ENCODE measurements at regions not wholly inside any gene's neighbourhood (a gene's known extent, or its start where the extent isn't known, plus 50 kb on each side); places are given as distances from the start of the nearest gene placed in this dataset.
"Not testable (repeated sequence)": the region's sequence is repeated elsewhere in the genome, so short reads cannot be mapped to it uniquely, and the experiment has no call there.

- no peak for DNase-seq
Measured at GRCh38 chr4:14396183-14396582, 606.1 kb upstream of the CPEB2 start.

- DNase-seq = no peak
Measured at GRCh38 chr4:14399848-14400247, 602.4 kb upstream of the CPEB2 start.

GRCh38 chr4:14400307-14400706 is 602.0 kb upstream of the CPEB2 start:
- DNase-seq = no peak

GRCh38 chr4:14403132-14403531 is 599.1 kb upstream of the CPEB2 start:
- DNase-seq = no peak

- no peak for DNase-seq
Measured at GRCh38 chr4:14404730-14405129, 597.6 kb upstream of the CPEB2 start.

DNA sequence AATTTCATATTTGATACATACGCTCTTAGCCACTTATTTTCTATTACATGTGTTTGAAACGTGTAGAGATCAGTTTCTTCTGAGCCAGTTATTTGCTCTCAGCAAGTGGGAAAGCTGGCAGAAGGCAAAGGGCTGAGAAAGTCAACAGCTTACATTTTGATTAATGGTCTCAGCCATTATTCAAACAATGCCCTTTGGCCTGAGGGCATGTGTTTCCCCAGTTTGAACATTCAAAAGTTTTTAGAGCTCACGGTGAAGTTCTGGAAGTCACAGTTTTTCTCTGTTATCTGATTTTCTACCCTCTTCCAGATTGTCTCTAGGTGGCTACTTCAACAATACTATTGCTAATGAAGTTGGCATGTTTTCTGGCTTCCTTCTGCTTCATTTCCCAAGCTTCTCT is 591.8 kb upstream of the CPEB2 start:
- DNase-seq = no peak

GRCh38 chr4:14415146-14415545 is 587.1 kb upstream of the CPEB2 start:
- no peak for DNase-seq

DNA sequence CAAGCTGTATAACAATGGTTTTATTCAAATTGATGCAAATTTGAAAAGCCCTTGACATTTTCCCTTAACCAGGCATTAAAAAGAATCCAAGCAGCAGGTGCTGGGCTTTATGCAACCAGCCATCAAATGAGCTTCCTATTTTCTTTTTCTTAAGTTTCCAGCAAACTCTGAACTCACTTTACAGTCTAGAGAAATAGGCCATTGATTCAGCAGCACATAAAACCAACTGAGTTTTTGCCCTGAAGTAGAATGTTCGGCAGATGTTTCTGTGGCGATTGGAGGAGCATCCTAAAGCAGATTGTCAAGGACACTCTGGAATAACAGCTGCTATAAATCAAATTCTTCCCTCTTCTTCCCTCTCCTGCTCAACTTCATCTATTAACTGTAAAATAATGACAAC is 582.8 kb upstream of the CPEB2 start:
- no peak for DNase-seq

DNA sequence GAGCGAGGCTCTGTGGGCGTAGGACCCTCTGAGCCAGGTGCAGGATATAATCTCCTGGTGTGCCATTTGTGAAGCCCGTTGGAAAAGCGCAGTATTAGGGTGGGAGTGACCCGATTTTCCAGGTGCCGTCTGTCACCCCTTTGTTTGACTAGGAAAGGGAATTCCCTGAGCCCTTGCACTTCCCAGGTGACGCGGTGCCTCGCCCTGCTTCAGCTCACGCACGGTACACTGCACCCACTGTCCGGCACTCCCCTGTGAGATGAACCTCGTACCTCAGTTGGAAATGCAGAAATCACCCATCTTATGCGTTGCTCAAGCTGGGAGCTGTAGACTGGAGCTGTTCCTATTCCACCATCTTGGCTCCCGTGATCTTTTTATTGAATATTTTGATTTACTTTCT is 576.0 kb upstream of the CPEB2 start:
- not testable (repeated sequence) for DNase-seq

DNA sequence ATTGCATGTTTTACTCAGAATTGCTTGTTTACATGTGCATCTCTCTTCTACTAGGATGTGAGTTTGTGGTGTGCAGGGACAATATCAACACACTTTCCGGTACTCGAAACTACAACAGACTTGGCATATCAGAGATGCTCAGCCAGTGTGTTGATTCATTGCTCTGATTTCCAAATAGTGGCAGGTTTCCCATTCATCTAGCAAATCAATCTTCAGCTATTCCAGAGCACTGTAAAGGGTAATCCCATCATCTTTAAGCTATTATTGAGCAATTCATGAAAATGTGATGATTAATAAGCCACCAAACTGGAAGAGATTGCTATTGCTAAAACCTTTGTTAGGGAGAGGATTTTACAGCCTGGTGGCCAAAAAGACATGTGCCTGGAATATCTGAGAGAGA is 574.2 kb upstream of the CPEB2 start:
- no peak for DNase-seq

DNA sequence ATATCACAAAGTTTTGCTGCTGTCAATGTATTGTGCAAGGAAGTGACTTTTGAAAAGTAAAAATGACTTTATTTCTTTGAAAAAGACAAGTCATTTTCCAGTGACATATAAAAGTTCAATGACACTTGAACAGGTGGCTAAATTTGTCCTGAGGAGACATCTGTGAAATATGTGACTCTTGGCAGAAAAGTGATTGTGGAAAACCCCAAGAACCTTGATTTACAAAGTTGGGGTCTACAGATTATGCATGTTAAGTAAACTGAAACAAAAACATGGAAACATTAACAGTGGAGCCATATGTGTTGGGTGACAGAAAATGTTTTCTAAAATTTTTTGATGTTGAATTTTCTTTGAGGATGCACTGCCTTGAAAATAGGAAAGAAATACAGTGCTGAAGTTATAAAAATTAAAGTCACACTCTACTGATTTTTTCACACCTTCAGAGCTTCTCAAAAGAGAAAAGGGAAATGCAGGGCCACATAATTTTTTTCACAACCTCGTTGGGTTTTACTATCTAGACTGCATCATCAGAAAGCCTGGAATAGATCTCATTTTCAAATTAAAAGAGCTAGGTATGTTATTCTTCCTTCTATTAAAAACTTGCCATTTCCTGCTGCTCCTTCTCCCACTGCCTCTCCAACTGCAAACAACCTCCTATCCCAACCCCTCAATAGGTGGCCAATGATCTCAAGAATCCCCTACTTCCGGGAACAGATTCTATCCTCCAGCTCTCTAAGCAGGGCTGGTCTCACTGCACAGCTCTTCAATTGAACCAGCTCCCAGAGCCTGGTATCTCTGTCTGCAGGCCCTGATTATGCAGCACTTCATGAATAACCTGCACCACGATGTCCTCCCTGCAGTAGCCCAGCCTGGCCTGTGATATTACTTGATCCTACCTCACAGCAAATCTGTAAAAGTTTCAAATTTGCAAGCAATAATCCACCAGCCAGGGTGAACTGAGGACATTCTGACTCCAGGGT is 570.8 kb upstream of the CPEB2 start:
- no peak for DNase-seq

GRCh38 chr4:14434483-14434882 is 567.8 kb upstream of the CPEB2 start:
- no peak for DNase-seq

DNA sequence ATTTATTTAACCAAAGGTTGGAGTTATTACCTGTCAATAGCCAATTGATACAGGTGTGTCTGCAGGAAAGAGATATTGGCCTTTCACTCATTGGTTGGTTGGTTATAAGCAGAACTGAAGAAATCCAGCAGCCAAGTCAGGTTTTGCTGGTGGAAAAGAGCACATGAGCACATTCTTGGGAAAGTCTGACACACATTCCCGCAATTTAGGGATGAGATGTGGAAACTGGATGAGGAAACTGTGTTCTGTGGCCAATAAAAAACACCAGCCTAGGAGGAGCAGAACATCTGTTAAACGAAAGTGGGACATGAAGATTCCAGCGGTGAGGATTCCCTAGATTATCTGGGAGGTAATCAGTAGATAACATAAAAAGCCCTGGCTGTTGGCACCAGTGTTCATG is 567.4 kb upstream of the CPEB2 start:
- DNase-seq = no peak

DNA sequence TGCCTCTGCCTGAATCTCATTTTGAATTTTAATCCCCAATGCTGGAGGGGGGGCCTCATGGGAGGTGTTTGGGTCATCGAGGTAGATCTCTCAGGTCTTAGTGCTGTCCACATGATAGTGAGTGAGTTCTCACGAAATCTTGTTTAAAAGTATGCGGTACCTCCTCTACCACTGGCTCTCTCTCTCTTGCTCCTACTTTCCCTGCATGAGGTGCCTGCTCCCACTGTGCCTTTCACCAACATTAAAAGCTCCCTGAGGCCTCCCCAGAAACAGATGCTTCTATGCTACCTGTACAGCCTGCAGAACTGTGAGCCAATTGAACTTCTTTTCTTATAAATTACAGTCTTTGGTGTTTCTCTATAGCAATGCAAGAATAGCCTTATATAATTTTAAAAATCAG is 560.7 kb upstream of the CPEB2 start:
- no peak for DNase-seq

- no peak for DNase-seq
Measured at GRCh38 chr4:14445882-14446281, 556.4 kb upstream of the CPEB2 start.

DNA sequence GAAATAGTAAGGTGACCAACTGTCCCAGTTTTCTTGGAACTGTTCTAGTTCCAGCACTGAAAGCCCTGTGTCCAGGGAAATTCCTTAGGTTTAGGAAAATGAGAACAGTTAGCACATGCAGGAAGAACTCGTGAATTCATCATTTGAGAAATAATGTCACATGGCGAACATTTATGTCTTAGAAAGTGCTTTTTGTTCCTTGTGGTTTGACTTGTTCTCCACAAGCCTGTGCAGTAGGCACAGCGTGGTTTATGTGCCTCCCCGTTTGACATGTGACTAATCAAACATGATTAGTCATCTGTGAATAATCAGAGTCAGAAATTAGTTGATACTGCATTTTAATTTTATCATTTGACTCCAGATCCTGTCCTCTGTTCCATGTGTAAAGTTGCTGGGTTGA is 556.0 kb upstream of the CPEB2 start:
- DNase-seq = no peak

GRCh38 chr4:14446904-14447303 is 555.4 kb upstream of the CPEB2 start:
- DNase-seq = no peak

DNA sequence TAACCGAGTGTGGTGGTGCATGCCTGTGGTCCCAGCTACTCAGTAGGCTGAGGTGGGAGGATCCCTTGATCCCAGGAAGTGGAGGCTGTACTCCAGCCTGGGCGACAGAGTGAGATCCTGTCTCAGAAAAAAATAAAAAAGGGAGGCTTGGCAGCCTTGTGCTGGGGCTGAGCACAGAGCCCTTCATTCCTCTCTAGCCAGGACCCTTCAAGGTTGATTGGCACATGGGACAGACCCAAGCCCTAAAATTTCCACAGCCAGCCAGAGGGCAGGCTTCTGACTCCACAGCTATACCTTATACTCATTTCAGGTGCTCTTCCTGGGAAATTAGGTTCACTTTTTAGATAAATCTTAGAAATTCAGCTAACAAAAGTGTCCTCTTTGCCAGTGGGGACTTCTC is 553.0 kb upstream of the CPEB2 start:
- no peak for DNase-seq

- no peak for DNase-seq
Measured at GRCh38 chr4:14452001-14452400, 550.3 kb upstream of the CPEB2 start.

GRCh38 chr4:14452764-14453163 is 549.5 kb upstream of the CPEB2 start:
- DNase-seq = no peak

GRCh38 chr4:14458463-14458862 is 543.8 kb upstream of the CPEB2 start:
- no peak for DNase-seq

DNA sequence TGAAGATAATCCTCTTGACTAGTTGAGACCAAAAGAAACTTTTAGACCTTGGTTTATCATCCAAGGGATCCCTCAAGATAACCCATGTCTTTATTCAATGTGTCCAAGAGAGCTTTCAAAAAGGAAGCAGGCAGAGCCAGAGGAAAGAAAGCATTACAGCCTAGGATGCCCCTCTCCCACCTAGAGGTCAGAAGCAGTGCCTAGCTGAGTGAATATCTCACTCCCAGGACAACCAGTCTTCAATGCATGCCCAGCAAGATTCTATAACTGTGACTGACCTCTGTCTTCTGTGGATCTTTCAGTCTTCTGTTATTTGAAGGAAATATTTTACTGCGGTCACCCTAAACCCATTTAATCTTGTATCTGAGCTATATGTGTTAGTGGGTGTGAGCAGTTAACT is 537.2 kb upstream of the CPEB2 start:
- DNase-seq = no peak

DNA sequence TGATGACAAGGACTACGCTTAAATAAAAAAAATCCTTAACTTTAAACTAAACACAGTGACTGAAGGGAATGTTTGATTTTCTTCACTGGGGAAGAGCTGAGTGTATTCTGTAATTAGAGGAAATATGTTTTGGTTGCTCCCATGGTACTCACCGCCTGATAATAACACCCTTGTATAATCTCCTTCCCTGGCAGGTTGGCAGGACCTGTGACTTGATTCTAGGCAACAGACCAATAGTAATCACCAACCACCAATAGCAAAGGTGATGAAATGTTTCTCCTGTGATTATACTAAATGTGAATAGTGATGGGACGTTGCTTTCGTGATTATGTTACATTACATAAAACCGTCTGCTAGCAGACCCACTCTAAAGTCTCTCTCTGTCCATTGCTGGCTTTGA is 536.8 kb upstream of the CPEB2 start:
- DNase-seq = no peak

DNA sequence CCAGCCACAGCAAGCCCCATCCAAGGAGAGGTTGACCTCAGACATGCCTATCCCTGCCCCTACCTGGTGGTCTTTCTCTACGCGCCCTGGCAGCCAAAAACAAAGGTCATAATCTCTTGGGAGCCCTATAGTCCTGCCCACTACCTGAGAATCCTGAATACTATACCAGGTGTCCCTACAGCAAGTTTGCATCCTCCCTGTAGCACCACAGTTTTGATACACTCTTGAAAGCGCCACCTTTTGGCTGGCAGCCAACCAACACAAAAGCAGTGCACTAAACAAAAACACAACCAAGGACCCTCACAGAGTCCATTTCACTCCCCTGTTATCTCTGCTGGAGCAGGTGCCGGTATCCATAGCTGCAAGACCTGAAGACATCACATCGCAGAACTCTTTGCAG is 523.8 kb upstream of the CPEB2 start:
- no peak for DNase-seq

- DNase-seq = no peak
Measured at GRCh38 chr4:14496408-14496807, 505.9 kb upstream of the CPEB2 start.

Measured in hippocampal formation (tissue), 2 donors.